GM21423 (cell line): ENCODE measurements at regions not wholly inside any gene's neighbourhood (a gene's known extent, or its start where the extent isn't known, plus 50 kb on each side); places are given as distances from the start of the nearest gene placed in this dataset.
"Not testable (repeated sequence)": the region's sequence is repeated elsewhere in the genome, so short reads cannot be mapped to it uniquely, and the experiment has no call there.

Experiments used
- ATAC-seq: cut with Tn5 transposase; IDR thresholded peaks from one replicate; pipeline ENCODE4 v1.9.1; 2021; ENCODE audit warnings: mild to moderate bottlenecking, moderate library complexity; ENCODE audit not compliant: unreplicated experiment

DNA sequence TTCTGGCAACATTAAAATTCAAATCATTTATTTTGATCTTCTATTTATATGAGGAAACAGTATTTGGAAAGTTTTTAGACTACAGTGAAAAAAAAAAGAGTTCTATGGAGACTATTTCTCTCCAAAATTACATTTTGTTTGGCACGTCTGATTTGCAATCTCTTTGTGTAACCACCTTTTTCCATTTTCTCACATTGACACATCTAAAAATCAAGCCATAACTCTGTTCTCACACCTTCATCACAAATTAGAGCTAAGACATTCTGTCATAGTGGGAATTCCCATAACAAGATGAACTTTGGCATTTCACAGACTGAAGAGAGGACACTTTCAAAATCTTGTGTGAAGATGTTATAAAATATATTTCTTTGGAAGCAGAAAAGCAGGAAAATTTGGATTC lies 468.9 kb downstream of the GRIA2 start:
- ATAC-seq = no peak

- no peak for ATAC-seq
Observed at GRCh38 chr4:157687971-157688370, 467.4 kb downstream of the GRIA2 start.

DNA sequence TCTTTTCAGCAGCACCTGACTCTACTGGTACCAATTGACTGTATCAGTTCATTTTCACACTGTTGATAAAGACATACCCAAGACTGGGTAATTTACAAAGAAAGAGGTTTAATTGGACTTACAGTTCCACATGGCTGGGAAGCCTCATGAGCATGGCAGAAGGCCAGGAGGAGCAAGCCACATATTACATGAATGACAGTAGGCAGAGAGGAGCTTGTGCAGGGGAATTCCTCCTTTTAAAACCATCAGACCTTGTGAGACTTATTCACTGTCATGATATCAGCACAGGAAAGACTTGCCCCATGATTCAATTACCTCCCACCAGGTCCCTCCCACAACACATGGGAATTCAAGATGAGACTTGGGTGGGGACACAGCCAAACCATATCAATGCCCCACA lies 458.8 kb downstream of the GRIA2 start:
- not testable (repeated sequence) for ATAC-seq

- no peak for ATAC-seq
Observed at GRCh38 chr4:157678478-157678877, 457.9 kb downstream of the GRIA2 start.

DNA sequence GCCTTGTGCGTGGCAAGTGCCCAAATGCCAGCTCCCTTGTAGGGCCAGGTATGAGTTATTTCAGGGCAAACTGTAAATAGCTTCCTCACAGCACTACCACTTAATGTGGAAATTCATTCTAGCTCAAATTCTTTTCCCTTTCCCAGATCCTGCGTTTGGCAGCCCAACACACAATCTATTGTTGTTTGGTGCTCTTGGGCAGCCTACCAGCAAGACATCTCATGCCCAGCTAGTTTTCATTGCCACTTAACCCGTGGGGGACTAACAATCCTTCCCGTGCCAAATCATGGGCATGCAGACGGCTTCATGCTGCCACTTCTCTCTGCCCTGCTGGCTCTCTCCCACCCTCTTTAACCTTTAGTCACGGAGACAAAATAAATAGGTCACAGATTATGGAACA lies 454.2 kb downstream of the GRIA2 start:
- no peak for ATAC-seq

DNA sequence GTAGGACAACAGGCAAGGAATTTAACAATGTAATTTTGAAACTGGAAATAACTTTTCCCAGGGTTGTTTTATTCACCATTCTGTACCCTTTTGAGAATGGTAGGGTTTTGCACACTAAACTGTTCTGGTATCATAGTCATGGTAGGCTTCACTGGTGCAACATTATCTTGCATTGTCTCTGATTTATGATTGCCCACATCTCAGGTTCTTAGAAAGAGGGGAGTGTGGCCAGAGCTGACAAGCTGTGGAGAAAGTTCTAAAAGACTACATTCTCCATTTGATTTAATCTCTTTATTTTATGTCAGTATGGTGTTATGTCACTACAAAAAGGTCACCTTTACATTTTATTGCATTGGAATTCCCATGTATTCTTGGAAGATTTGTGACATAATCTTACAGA lies 447.3 kb downstream of the GRIA2 start:
- no peak for ATAC-seq

DNA sequence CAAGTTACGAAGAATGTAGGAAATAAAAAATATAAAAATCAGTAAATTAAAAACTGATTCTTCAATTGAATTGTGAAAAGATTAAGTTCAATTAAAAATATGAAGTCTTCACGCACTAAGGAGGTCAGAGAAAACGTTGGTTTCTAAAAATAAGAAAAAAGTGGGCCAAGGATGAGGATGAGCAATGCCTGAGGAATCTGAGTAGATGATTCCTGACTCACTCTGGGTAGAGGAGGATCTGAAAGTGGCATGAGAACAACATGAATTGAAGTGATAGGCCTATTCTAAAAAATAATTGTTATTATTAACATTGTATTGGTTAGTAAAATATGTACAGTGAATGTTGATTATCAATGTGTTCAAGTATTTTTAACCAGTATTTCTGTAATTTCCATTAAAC lies 444.2 kb downstream of the GRIA2 start:
- ATAC-seq = no peak

DNA sequence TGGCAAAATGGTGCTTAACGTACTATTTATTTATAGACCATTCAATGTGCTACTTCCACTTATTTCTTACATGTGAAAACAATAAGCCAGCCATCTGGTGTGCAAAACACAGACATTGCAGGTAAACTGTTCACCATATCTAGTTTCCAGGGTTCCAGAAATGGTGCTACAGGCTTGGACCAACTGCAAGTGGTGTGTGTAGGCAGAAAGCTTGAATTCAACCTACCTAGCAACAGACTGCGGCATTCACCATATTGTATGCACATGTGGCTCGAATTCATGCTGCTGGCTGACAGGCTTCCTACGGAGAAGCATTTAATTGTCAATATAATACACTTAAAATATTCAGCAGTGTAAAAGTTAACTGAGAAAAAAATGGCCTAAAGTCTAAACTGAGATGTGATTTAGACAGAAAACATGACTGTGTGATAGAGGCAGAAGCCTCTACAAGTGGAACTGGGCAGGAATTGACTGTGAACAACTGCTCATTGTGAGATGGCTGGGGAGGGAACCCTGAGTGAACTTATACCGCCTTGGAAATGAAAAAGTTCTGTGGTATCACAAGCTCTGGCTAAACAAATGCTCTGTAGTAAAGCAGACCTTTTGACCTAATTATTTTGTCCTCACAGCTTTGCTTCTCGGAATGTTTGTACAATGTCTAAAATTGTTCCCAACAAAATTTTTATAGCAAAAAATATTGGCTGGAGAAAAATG lies 434.7 kb downstream of the GRIA2 start:
- no peak for ATAC-seq

- ATAC-seq = no peak
Observed at GRCh38 chr4:157643257-157643656, 422.7 kb downstream of the GRIA2 start.

DNA sequence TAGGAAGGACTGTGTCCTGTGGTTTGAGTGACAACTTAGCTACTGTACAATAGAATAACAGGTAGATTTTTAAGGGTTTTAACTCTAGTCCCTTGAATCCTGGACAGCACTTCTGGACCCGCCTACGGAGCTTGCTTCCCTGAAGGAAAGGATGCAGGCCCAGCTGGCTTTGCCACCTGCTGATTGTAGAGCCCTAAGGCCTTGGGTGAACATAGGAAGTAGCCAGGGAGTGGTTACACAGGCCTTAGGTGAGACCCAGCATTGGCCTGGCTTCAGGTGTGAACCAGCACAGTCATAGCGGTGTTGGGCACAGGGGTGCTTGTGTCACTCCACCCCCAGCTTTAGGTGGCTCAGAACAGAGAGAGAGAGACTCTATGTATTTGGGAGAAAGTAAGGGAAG lies 413.5 kb downstream of the GRIA2 start:
- no peak for ATAC-seq

DNA sequence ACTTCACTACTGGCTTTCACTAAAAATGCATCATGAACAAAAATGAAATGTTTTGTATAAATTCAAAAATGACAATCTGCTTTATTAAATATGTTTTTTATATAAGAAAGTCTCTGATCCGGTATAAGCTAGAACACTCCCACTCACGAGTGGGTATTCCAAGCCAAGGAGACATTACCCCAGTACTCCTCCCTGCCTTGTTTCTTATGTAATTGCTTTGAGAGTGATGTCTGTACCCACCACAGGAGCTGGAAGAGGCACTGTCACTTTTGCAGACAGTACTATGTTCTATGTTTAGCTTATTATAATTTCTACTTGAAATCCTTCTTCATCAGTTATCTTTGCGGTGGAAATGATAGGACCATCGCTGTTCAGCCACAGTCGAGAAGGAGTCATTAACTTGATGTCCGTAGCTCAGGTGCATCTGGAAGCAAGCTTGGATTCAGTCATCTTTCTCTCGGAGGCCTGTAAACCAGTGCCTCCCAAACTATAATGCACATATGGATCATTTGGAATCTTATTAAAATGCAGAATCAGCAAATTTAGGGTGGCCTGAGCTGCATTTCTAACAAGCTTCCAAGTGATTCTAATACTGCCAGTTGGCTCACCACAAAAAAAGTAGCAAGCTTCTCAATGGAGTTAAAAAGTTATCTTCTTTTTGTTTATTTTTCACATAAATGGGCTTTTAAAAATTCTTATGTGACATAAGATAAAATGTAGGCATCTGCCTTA lies 396.4 kb downstream of the GRIA2 start:
- ATAC-seq = no peak

DNA sequence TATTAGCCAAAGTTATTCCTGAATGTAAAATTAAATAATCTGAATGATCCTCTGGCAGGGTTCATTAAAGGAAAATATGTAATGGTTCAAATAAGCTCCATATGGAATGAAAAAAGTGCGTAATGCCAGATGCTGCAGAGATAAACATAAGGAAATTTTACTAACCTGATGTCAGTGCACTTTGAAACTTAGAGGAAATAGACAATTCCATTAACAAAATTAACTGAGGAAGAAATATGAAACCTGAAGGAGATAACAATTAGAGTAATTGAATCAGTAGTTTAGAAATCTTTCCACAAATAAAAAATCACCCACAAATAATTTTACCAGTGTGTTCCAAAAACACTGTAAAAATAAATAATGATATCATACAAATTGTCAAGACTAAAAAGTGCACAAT lies 387.5 kb downstream of the GRIA2 start:
- no peak for ATAC-seq

GRCh38 chr4:157600583-157600982 lies 380.1 kb downstream of the GRIA2 start:
- ATAC-seq = no peak

DNA sequence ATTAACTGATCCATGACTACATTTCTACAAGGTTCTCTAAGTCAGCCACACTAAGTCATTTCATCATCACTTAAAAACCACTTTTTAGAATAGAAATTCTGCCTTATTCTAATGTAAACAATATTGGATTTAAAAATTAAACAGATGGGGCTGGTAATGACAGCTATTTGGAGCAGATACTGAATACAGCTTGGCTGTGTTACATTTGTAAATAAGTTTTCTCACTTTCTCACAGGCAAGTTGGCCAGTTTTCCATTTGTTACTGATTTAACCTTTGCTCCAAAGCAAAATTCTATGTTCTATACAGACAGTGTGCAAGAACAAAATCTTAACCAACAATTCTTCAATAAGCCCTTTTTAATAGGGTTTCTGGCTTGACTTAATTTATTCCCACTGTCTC lies 370.7 kb downstream of the GRIA2 start:
- ATAC-seq = no peak

- ATAC-seq = no peak
Observed at GRCh38 chr4:157590679-157591078, 370.2 kb downstream of the GRIA2 start.

DNA sequence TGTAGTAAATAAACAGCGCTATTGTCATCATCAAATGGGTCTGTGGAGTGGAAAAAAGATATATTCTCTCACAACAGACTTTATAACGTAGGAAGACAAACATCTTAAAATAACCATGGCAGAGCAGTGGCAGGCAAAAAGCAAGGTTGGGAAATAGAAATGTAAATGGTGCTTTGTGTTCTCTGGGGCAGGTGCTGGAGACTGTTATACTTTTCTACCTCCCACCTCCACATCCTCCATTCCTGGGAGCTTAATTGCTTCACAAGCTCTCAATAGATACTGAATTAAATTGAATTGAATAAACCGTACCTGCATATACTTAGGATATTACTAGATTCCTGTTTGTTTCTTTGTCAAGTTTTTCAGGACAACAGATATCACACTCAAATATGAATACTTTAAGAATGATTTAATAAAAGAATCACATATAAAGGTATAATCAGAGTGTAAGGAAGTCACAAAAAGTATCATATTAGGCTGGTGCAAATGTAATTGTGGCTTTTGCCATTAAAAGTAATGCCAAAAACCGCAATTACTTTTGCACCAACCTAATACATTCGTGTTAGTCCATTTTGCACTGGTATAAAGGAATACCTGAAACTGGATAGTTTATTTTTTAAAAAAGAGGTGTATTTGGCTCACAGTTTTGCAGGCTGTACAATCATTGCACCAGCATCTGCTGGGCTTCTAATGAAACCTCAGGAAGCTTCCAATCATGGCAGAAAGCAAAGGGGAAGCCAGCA lies 367.3 kb downstream of the GRIA2 start:
- ATAC-seq = no peak

DNA sequence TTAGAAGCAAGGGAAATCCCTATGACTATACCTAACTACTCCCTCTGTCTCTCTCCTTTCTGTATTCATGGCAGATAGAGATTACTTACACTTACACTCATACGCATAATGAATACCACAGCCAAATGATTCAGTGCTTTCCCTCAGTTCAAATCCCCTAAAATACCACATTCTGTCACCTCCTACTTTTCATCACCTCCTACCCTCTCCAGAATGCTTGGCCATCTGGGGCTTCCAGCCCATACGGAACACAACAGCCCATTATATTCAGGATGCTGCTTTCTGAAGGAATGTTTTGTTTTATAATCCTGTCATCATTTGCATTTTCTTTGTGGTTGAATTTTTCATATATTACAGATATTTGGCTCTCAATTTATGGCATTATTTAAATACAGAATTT lies 361.6 kb downstream of the GRIA2 start:
- no peak for ATAC-seq

DNA sequence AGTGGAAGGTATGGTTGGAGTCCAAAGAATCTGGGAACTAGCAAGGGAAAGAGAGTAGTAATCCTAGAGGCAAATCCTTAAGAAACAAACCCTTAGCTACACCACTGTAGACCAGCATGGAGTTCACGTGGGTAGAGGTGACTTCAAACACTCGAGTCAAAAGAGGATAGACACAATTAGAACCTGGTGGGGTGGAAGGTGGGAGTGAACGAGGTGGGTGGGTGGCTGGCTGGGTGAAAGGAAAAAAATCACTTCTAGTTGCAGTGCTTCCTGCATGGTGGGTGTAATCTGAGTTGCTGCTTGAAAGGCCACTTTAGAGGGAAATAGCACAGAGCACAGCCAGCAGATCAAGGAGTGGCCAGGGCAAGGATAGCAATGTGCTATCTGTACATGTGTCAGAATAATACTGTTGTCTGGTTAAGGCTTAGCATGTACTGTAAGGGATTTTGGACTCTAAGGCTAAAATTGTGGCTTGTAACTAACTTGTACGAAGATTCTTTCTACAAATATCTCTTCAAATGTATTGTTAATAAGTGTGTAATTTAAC lies 356.2 kb downstream of the GRIA2 start:
- no peak for ATAC-seq

GRCh38 chr4:157575339-157575738 lies 354.8 kb downstream of the GRIA2 start:
- no peak for ATAC-seq

DNA sequence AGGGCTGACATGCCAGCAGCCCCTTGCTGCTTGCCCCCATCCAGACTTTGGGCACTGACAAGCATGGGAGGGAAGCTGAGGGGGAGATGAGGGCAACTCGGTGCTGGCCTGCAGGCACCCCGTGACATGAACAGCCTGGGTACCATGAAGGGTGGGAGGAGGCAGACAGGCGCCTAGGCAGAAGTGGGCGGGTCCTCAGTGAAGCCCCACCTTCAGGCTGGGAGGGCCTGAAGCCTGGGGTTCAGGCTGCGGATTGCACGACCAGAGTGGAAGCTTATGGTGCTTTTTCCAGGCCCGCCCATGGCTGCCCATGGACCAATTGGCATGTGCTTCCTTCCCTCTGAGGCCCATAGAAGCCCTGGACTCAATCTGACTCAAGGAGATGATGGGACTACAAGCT lies 354.1 kb downstream of the GRIA2 start:
- ATAC-seq = no peak

DNA sequence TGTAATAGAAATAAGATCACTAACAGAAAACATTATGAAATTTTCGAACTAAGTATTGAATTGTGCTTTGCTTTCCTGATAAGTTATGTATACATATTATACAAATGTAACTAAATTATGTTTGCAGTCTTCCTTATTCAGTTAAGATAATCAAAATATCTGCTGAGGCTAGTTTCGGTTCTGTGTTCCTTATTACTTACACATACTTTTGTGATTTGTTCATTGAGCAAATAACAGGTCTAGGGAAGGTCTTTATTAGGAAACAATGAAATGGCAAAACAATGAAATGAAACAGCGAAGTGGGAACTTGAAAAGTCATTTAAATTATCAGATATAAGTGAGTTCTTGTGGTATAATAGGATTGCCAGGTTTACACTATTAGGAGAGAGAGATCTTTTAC lies 352.4 kb downstream of the GRIA2 start:
- ATAC-seq = no peak

GRCh38 chr4:157572284-157572683 lies 351.8 kb downstream of the GRIA2 start:
- ATAC-seq = no peak
